ENCODE measurements at regions not wholly inside any gene's neighbourhood (a gene's known extent, or its start where the extent isn't known, plus 50 kb on each side); places are given as distances from the start of the nearest gene placed in this dataset.
A peak's percentile ranks its signal among the peaks of the same experiment; 100 is the strongest.

DNA sequence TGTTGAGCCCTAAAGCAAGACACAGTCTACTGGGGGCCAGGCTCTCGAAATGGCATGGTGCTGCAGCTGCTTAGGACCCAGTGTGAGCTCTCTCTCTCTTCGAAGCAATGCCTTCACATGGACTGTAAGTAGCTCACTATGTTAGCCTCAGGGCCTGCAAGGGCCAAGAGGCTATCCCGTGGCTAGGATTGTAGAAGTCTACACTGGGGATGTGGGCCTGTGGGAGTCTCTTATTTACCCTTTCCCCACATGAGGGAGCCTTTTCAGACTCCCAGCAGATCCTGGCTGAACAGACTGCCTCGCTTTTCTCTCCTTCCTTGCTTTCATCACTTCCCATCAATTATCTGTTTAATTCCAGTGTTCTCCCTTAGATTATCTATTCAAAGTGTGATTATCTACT is 101.4 kb downstream of the GPR65 start:
- Histone ChIP-seq H3K79me2 (ENCODE audit: control insufficient read depth in 1 of 2, insufficient read depth in 2 of 2, low read length in 2 of 2) (no peaks in the 10 kb centered on the region), H4K91ac (replicated peaks; ENCODE audit: insufficient read length, low read length) (no peak overlapping the region), H4K5ac (ENCODE audit: insufficient read length, low read depth, low read length) (no peak overlapping the region), H3K27me3 (replicated peaks in 1 of 4; ENCODE audit: control insufficient read depth in 3 of 4, extremely low read depth in 1 of 4, insufficient read depth in 3 of 4, low read length in 3 of 4) (peaks cover 0 to 1% (median 0%) of the 10 kb centered on the region in 4 experiments; a peak in 1 of 7 replicates), H2BK5ac (ENCODE audit: low read depth, low read length) (no peak overlapping the region), H3K4ac (replicated peaks; ENCODE audit: insufficient read length, low read depth, low read length) (no peak overlapping the region), H3K56ac (replicated peaks; ENCODE audit: insufficient read length, low read depth, low read length) (no peak overlapping the region), H4K20me1 (replicated peaks in 1 of 2; ENCODE audit: control insufficient read depth in 1 of 2, insufficient read depth in 2 of 2, low read length in 2 of 2) (no peaks in the 10 kb centered on the region), H3K23me2 (ENCODE audit: low read depth, low read length) (no peaks in the 10 kb centered on the region; the same call in 1 of the 2 replicates), H3K9me3 (ENCODE audit: insufficient read depth in 2 of 2, low read depth in 1 of 2, low read length in 1 of 2) (no peaks in the 10 kb centered on the region; a peak in 1 of 4 replicates), H2BK120ac (replicated peaks; ENCODE audit: low read depth, low read length) (no peak overlapping the region), H4K8ac (ENCODE audit: extremely low read depth, insufficient read depth, low read length) (no peak overlapping the region), H3K18ac (ENCODE audit: extremely low read depth, low read length) (no peak overlapping the region), H3K36me3 (ENCODE audit: control insufficient read depth in 2 of 4, insufficient read depth in 4 of 4, low read length in 3 of 4) (no peaks in the 10 kb centered on the region), H2BK12ac (ENCODE audit: low read depth, low read length) (no peak overlapping the region), H2BK15ac (ENCODE audit: low read length) (no peak overlapping the region), H3K4me1 (replicated peaks in 1 of 4; ENCODE audit: control insufficient read depth in 3 of 4, insufficient read depth in 4 of 4, low read length in 3 of 4) (no peaks in the 10 kb centered on the region), H2AFZ (ENCODE audit: low read length) (peak overlapping the region; percentile 57), H3K79me1 (ENCODE audit: low read depth, low read length) (no peaks in the 10 kb centered on the region), H3K14ac (ENCODE audit: insufficient read length) (no peak overlapping the region), H3K4me3 (ENCODE audit: extremely low read depth in 1 of 4, insufficient read depth in 2 of 4, low read depth in 3 of 4, low read length in 4 of 4) (no peak overlapping the region), H3K23ac (ENCODE audit: insufficient read length) (no peak overlapping the region), H2AK5ac (ENCODE audit: low read depth, low read length) (no peak overlapping the region), H3K4me2 (ENCODE audit: insufficient read depth in 1 of 2, low read depth in 2 of 2, low read length in 2 of 2) (no peak overlapping the region), H3K27ac (ENCODE audit: low read depth, low read length) (no peak overlapping the region), H2BK20ac (ENCODE audit: low read length) (no peak overlapping the region), H3K9ac (replicated peaks in 1 of 4; ENCODE audit: extremely low read depth in 1 of 4, low read depth in 3 of 4, low read length in 3 of 4) (no peak overlapping the region)
- DNase-seq (ENCODE audit: low read depth in 1 of 2, low spot score in 2 of 2) (no peak), FAIRE-seq (no peak)
- POLR2A ChIA-PET (ENCODE audit: partially characterized antibody) = interaction anchor here (0.6 kb wide), 1 partner anchor 33 kb away, joined by 3 read pairs; no protein-coding TSS in a partner anchor
- WGBS, 2 experiments (ENCODE audit: extremely low coverage in 1 of 2, insufficient coverage in 1 of 2, insufficient read length in 1 of 2, insufficient replicate concordance in 2 of 2, low coverage in 1 of 2, low lambda C conversion rate in 2 of 2, missing lambda C conversion rate in 1 of 2) = 85% methylated on average over 4 of the region's 4 CpGs; no CpG with 5 or more reads in 1 of the 2 experiments
- CTCF ChIA-PET (ENCODE audit: partially characterized antibody) = interaction anchor here (1.1 kb wide), 1 partner anchor 278 kb away, joined by 3 read pairs; no protein-coding TSS in a partner anchor
- TF ChIP-seq SAP30 (IDR thresholded peaks at IDR 0.05; ENCODE audit: insufficient read depth, insufficient replicate concordance, low read length) (no peak), TCF12 (IDR thresholded peaks at IDR 0.05; ENCODE audit: low read depth, low read length) (no peak), TAF1 (IDR thresholded peaks at IDR 0.05; ENCODE audit: low read depth, low read length) (no peak), CREB1 (IDR thresholded peaks at IDR 0.05) (no peak), GTF2F1 (IDR thresholded peaks at IDR 0.05; ENCODE audit: borderline replicate concordance, low read depth, low read length) (no peak), EP300 (IDR thresholded peaks at IDR 0.05; ENCODE audit: borderline replicate concordance in 1 of 2, low read depth in 2 of 2, low read length in 2 of 2) (no peak), TEAD4 (IDR thresholded peaks at IDR 0.05; ENCODE audit: low read depth, low read length) (no peak), ASH2L (IDR thresholded peaks at IDR 0.05; ENCODE audit: low read length) (no peak), CBX5 (IDR thresholded peaks at IDR 0.05; ENCODE audit: low read depth, low read length) (no peak), MAFK (IDR thresholded peaks at IDR 0.05; ENCODE audit: low read depth, low read length) (no peak), JUN (IDR thresholded peaks at IDR 0.05; ENCODE audit: low read depth, low read length) (no peak), KDM4A (IDR thresholded peaks at IDR 0.05; ENCODE audit: low read depth, low read length, severe bottlenecking) (no peak), RBBP5 (IDR thresholded peaks at IDR 0.05; ENCODE audit: borderline replicate concordance, low read depth, low read length) (no peak), CBX8 (IDR thresholded peaks at IDR 0.05; ENCODE audit: borderline replicate concordance, low read depth, low read length) (no peak)
- TF ChIP-seq, protein P1, sequence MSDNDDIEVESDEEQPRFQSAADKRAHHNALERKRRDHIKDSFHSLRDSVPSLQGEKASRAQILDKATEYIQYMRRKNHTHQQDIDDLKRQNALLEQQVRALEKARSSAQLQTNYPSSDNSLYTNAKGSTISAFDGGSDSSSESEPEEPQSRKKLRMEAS (IDR thresholded peaks at IDR 0.05) = no peak
